ENCODE measurements at regions not wholly inside any gene's neighbourhood (a gene's known extent, or its start where the extent isn't known, plus 50 kb on each side); places are given as distances from the start of the nearest gene placed in this dataset.

DNA sequence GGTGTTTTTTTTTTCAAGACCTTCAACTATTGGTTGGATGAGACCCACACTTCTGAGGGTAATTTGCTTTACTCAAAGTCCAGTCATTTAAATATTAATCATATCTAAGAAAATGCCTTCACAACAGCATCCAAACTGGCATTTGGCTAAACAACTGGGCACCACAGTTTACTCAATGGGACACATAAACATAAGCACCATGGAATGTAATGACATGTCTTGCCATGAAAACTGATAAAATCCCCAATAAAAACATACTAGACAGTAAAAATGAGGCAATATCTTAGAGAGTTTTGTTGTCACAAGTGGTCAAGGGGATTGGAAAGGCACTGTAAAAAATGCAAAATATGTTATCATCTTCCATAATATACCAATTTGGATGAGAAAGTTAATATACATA lies 838.8 kb upstream of the ADAMTS5 start:
- TF ChIP-seq, protein P1, sequence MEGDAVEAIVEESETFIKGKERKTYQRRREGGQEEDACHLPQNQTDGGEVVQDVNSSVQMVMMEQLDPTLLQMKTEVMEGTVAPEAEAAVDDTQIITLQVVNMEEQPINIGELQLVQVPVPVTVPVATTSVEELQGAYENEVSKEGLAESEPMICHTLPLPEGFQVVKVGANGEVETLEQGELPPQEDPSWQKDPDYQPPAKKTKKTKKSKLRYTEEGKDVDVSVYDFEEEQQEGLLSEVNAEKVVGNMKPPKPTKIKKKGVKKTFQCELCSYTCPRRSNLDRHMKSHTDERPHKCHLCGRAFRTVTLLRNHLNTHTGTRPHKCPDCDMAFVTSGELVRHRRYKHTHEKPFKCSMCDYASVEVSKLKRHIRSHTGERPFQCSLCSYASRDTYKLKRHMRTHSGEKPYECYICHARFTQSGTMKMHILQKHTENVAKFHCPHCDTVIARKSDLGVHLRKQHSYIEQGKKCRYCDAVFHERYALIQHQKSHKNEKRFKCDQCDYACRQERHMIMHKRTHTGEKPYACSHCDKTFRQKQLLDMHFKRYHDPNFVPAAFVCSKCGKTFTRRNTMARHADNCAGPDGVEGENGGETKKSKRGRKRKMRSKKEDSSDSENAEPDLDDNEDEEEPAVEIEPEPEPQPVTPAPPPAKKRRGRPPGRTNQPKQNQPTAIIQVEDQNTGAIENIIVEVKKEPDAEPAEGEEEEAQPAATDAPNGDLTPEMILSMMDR (IDR thresholded peaks at IDR 0.05; ENCODE audit: low read depth, low read length, poor library complexity, severe bottlenecking), result no peak
- TF ChIP-seq EZH2phosphoT487 (IDR thresholded peaks at IDR 0.05; ENCODE audit: borderline replicate concordance, low read length), result no peak
